Type B pancreatic cell (in vitro differentiated cells): ENCODE measurements at regions not wholly inside any gene's neighbourhood (a gene's known extent, or its start where the extent isn't known, plus 50 kb on each side); places are given as distances from the start of the nearest gene placed in this dataset.

Source experiments
- DNase-seq: peaks from one replicate; pipeline ENCODE4 v3.0.0; 2021; ENCODE audit warnings: mixed read lengths; ENCODE audit not compliant: unreplicated experiment; ENCODE audit errors: extremely low spot score
- H3K27ac Mint-ChIP-seq: 2 replicates; pipeline ENCODE4 v1.8.0; 2021; ENCODE audit warnings: mild to moderate bottlenecking, mixed read lengths
- H3K27me3 Mint-ChIP-seq: 2 replicates; pipeline ENCODE4 v1.8.0; 2021; ENCODE audit warnings: mixed read lengths
- H3K36me3 Mint-ChIP-seq: 2 replicates; pipeline ENCODE4 v1.8.0; 2021; ENCODE audit warnings: mixed read lengths
- H3K4me1 Mint-ChIP-seq: one replicate; pipeline ENCODE4 v1.8.0; 2021; ENCODE audit warnings: mixed read lengths; ENCODE audit not compliant: unreplicated experiment
- H3K4me3 Mint-ChIP-seq: 2 replicates; pipeline ENCODE4 v1.8.0; 2021; ENCODE audit warnings: mild to moderate bottlenecking, mixed read lengths
- H3K9me3 Mint-ChIP-seq: 2 replicates; pipeline ENCODE4 v1.8.0; 2021; ENCODE audit warnings: mixed read lengths
- TF ChIP-seq, protein P1 (sequence below): fragments of 200-600 bp; sonication (generic); conservative IDR thresholded peaks from 2 replicates; pipeline ENCODE4 v1.5.0; 2021; ENCODE audit warnings: antibody characterized with exemption, mild to moderate bottlenecking

DNA sequence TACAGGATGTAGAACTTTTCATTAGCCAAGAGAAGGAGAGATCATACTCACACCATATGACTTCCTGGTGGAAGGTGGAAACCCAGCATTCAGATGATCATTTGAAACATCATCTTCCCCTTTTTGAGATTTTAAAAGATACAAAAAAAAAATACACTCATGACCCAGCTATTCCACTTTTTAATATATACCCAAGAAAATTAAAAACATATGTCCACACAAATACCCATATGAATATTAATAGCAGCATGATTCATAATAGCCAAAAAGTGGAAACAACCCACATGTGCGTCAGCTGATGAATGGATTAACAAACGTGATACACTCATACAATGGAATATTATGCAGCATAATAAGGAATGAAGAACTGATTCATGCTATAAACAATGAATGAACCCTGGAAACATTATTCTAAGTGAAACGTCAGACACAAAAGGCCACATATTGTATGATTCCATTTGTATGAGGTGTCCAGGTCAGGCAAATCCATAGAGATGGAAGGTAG is 130.0 kb upstream of the SGK1 start:
- peaks cover 25% of the 10 kb centered on the region for H3K4me1 Mint-ChIP-seq
- H3K27me3 Mint-ChIP-seq = no peaks in the 10 kb centered on the region
- TF ChIP-seq, protein P1, sequence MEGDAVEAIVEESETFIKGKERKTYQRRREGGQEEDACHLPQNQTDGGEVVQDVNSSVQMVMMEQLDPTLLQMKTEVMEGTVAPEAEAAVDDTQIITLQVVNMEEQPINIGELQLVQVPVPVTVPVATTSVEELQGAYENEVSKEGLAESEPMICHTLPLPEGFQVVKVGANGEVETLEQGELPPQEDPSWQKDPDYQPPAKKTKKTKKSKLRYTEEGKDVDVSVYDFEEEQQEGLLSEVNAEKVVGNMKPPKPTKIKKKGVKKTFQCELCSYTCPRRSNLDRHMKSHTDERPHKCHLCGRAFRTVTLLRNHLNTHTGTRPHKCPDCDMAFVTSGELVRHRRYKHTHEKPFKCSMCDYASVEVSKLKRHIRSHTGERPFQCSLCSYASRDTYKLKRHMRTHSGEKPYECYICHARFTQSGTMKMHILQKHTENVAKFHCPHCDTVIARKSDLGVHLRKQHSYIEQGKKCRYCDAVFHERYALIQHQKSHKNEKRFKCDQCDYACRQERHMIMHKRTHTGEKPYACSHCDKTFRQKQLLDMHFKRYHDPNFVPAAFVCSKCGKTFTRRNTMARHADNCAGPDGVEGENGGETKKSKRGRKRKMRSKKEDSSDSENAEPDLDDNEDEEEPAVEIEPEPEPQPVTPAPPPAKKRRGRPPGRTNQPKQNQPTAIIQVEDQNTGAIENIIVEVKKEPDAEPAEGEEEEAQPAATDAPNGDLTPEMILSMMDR = no peak
- H3K9me3 Mint-ChIP-seq = no peaks in the 10 kb centered on the region
- H3K36me3 Mint-ChIP-seq = no peaks in the 10 kb centered on the region
- H3K4me3 Mint-ChIP-seq = no peak overlapping the region
- no peak for DNase-seq
- H3K27ac Mint-ChIP-seq = no peak overlapping the region

DNA sequence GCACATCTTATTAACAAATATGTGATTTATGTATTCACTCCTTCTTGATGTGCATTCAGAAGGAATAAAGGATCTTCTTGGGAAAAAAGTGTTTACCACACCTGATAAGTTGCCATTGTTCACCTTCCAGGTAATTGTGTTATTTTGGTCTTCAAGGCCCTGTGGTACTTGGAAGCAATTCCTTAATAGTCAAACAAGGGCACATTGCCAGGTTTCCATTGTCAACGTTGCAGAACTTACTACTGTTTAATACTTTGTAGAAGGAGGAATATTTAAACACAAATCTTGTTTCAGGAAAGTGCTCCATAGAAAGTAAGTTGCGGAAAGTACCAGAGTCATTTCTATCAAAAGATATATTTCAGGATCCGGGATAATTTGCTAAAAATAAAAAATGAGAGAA is 129.5 kb upstream of the SGK1 start:
- no peaks in the 10 kb centered on the region for H3K9me3 Mint-ChIP-seq
- no peak overlapping the region for H3K27ac Mint-ChIP-seq
- no peak overlapping the region for H3K4me3 Mint-ChIP-seq
- H3K36me3 Mint-ChIP-seq = no peaks in the 10 kb centered on the region
- no peaks in the 10 kb centered on the region for H3K27me3 Mint-ChIP-seq
- H3K4me1 Mint-ChIP-seq = peaks cover 25% of the 10 kb centered on the region
- TF ChIP-seq, protein P1 = no peak
- no peak for DNase-seq

DNA sequence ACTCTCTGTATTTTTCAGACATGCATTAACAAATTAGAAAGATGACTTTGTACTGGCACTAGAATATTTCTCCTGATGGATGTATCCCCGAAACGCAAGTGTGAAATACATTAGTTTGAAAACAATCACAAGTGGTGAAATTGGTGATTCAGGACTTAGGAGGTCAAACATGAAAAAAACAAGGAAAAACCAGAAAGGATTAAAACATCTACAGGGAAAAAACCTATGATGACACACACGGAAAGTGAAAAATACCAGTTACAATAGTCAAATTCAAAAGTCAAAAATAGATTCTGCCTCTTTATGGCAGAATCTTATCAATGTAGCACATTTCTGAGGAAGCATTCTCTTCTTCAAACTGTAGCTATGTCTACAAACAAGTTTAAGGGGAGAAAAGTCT is 129.0 kb upstream of the SGK1 start:
- H3K4me1 Mint-ChIP-seq = peaks cover 25% of the 10 kb centered on the region
- no peak overlapping the region for H3K4me3 Mint-ChIP-seq
- no peak overlapping the region for H3K27ac Mint-ChIP-seq
- TF ChIP-seq, protein P1 = no peak
- no peak for DNase-seq
- H3K27me3 Mint-ChIP-seq = no peaks in the 10 kb centered on the region
- no peaks in the 10 kb centered on the region for H3K36me3 Mint-ChIP-seq
- H3K9me3 Mint-ChIP-seq = no peaks in the 10 kb centered on the region

DNA sequence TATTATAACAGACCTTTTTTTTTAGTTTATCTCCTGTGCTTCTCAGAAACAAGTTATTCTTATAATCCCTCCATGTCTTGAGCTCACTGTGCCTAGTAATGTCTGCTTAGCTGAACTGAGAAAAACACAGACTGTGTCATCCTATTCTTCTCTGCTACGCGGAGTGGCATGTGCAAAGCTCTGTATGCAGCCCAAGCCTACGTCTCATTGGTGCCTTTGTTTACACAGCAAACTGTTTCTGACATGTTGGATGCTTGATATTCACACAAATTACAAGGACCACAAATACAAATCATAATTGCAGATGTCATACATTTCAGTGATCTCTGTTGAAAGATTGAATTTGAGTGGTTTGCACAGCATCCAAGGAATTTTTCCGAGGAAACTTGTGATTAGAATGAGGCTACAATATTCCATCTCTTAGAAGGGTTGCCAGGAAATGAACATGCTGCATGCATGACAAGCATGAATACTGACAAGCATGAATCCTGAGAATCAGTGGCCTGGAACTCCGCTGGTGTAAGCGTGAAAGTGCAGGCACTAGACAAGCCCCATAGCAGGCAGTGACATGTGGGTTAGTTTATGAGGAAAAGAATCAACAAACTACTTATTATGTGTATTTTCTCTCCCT is 128.4 kb upstream of the SGK1 start:
- no peak for DNase-seq
- H3K36me3 Mint-ChIP-seq = no peaks in the 10 kb centered on the region
- no peaks in the 10 kb centered on the region for H3K9me3 Mint-ChIP-seq
- TF ChIP-seq, protein P1 = no peak
- peaks cover 21% of the 10 kb centered on the region for H3K4me1 Mint-ChIP-seq
- H3K4me3 Mint-ChIP-seq = no peak overlapping the region
- H3K27me3 Mint-ChIP-seq = no peaks in the 10 kb centered on the region
- no peak overlapping the region for H3K27ac Mint-ChIP-seq

DNA sequence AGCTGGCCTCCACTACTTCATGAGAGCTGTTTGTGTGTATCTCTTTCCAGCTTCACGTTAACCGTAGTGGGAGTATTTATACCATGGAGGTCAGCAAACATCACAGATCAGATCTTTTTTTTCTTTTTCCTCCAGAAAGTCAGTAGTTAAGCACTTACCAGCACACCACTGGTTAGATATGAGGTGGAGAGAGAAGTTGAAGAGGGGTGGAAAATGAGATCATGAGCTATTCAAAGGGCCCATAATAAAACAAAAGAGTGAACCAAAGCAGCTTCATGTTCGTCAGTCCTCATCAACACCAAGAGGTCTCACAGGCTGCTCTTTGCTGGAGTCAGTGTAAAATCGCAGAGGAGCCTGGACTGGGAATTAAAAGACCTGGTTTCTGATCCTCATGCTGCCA is 125.1 kb upstream of the SGK1 start:
- TF ChIP-seq, protein P1 = no peak
- Mint-ChIP-seq H3K9me3 (no peaks in the 10 kb centered on the region), H3K27ac (no peak overlapping the region), H3K27me3 (no peaks in the 10 kb centered on the region), H3K36me3 (no peaks in the 10 kb centered on the region), H3K4me1 (peaks cover 10% of the 10 kb centered on the region), H3K4me3 (no peak overlapping the region)
- no peak for DNase-seq

DNA sequence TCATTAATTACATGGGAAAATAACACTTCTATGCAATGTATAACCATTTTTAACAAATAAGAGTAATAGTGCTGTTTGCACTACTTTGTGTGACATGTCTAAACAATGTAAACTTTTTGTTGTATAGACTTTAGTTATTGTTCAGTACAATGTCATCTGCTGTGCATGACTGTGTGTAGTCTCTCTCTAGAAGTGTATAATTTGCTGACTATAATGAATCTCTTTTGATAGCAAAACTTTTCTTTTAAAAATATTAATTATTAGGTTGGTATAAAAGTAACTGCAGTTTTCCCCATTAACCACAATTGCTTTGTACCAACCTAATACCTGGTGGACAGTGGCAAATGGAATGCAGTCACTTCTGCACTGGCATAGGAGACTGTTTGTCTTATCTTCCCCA is 124.2 kb upstream of the SGK1 start:
- TF ChIP-seq, protein P1 = no peak
- no peaks in the 10 kb centered on the region for H3K36me3 Mint-ChIP-seq
- H3K9me3 Mint-ChIP-seq = no peaks in the 10 kb centered on the region
- H3K4me3 Mint-ChIP-seq = no peak overlapping the region
- no peaks in the 10 kb centered on the region for H3K27me3 Mint-ChIP-seq
- no peak for DNase-seq
- no peak overlapping the region for H3K27ac Mint-ChIP-seq
- H3K4me1 Mint-ChIP-seq = peaks cover 10% of the 10 kb centered on the region
